NCI-H187 treated with DMSO at 0.1 percent for 48 hours (cell line): ENCODE measurements at regions not wholly inside any gene's neighbourhood (a gene's known extent, or its start where the extent isn't known, plus 50 kb on each side); places are given as distances from the start of the nearest gene placed in this dataset.
"Not testable (repeated sequence)": the region's sequence is repeated elsewhere in the genome, so short reads cannot be mapped to it uniquely, and the experiment has no call there.

Source experiments
- DNase-seq: peaks from one replicate; lab custom pipeline; 2025; lab: John Stamatoyannopoulos, UW

DNA sequence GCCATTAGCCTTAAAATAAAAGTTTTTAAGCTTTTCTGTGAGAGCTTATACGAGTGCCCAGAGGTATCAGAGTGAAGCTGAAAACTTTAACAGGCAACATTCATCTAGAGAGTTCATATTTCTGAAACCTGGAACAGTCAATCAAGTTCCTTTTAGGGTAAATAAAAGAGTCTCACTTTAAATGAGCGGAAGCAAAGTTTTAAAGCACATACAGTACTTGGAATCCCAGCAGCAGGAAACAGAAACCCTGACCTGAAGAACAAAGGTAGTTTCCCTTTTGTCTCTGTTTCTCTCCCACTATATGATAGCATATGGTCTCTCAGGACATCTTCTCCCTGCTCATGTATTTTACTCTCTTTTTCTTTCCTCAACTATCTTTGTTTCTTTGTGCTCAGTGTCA is 153.0 kb downstream of the ASB9 start:
- DNase-seq, result no peak

GRCh38 chrX:15114743-15115566 is 154.9 kb downstream of the ASB9 start:
- no peak for DNase-seq

DNA sequence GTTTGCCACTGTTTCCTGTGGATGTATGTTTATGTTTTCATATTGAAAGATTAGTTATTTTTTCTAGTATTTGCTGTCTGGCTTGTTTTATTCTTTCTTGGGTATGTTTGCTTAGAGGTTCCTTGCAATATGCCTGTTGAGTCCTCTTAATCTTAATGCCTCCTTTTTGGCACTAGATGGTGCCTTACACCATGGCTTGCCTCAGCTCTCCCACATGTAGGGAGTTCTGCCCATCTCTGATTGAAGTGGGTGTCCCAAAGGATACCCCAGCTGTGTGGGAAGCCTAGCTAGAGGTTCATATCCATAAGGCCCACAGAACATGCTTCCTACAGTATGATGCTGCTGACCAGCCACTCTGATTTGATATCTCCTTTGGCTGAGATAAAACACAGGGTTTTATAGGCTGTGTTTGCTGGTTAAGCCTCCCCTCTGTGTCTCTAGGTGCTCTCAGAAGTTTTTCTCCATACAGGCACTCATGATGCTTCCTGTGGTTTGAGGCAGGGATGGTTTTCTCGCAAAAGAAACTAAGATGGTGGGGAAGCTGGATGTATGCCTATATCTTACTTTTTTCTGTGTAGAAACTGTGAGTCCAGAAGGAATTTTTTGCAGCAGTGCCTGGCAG is 162.4 kb downstream of the ASB9 start:
- DNase-seq, result no peak

DNA sequence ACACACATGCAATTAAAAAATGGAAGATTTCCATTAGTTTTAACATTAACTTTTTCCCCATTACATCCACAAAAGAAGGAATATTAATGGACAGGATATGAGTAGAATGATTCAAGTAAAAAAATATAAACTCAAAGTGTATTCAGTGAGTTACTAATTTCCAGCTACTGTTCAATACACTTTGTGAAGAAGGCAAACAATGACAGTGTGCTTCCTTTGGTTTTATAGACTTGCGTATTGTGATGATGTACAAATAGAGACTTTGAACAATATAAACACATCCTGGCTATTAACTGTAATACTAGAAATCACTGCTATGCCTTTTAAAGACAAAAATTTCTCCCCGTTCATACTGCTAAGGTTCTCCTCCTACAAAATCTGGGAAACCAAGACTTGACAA is 171.4 kb downstream of the ASB9 start:
- no peak for DNase-seq

DNA sequence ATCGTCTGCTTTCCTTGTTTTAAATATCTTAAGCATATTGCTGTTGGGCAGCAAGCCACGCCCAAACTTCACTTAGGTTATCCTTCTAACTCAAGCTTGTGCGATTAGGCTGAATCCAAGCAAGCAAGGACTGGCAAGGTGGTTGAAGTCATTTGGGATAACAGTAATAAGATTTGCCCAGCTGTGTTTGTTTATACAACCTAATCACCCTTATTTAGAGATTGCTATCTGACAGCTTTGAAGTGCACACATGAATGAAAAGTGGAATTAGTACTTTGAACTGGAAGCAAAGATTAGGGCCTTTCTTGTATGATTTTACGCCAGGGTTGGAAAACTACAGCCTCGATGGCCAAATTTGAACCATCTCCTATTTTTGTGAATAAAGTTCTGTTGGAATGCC is 182.1 kb downstream of the ASB9 start:
- DNase-seq, result no peak

DNA sequence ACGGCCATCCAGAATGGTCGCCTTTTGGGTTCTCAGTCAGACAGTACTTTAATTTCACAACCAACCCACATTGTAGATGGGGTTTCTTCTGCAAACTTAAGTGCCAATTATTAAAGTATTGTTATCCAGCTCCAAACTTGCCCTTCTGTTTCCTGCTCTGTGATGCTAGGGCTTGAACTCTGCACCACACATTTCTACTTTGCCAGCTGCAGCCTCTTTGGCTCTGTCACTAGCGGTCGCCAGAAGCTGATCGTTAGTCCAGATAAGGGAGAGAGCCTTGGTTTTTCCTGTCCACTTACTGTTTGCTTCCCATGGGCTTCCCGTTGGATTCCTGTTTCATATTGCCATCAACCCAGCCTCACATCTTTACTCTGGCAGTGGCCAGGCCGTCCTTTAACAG is 196.6 kb downstream of the ASB9 start:
- DNase-seq, result no peak

GRCh38 chrX:15072880-15073279 is 197.0 kb downstream of the ASB9 start:
- no peak for DNase-seq

DNA sequence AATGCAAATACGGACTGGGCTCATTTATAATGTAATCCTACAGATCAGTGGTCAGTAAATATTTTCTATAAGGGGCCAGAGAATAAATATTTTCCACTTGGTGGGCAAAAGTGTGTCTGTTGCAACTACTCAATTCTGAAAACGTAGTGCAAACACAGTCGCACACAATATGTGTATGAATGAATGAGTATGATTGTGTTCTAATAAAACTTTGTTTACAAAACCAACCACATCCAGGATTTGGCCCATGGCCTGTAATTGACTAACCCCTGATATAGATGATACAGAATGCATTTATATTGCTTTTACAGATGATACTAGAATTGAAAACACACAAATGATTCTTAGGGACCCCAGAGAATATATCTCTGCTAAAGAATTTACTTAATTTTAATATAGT is 197.6 kb downstream of the ASB9 start:
- no peak for DNase-seq

DNA sequence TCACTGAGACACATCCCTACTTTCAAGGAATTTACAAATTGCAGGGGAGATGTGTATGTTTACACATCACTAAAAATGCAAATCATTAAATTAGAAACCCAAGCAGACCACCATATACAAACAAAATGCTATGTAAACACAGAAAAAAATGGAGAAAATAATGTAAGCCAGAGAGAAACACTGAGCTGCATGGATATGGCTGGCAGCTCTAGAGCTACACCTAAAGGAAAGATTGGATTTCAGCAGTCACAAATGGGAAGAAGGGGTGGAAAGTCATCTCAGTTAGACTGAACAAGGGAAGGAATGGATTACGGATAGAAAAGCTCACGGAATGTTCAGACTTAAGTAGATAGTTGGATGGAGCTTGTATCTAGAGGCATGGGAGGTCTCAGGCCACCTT is 186.3 kb downstream of the MOSPD2 start:
- no peak for DNase-seq

DNA sequence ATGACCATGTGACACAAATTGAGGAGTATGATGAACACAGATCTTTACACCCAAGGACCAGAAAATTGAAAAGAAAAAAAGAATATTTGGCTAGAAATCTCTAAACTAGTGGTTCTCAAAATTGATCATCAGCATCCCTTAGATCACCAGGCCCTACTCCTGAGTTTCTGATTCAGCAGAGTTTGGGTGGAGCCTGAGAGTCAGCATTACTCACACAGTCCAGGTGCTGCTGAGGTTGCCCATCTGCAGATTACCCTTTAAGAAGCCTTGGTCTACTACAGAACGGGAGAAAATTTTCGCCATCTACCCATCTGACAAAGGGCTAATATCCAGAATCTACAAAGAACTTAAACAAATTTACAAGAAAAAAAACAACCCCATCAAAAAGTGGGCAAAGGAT is 182.8 kb downstream of the MOSPD2 start:
- DNase-seq, result no peak

GRCh38 chrX:15055146-15055930 is 182.1 kb downstream of the MOSPD2 start:
- no peak for DNase-seq

DNA sequence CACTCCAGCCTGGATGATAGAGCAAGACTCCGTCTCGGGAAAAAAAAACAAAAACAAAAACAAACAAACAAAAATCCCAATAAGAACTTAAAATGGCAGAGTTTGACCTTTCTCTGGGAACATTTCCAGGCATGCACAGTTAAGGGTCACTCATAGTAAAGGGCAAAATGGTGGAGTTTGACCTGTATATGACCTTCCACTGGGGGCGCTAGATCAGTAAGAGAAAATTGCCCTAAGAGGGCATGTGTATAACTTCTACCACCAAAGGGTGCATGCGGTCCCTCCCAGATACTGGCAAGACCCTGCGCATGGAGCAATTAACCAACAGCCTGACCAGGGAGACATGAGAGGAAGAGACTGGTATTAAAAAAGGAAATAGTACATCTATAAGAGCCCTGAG is 177.2 kb downstream of the MOSPD2 start:
- no peak for DNase-seq

- DNase-seq, result no peak
Measured at GRCh38 chrX:15043538-15043937, 170.3 kb downstream of the MOSPD2 start.

GRCh38 chrX:15033917-15034316 is 160.7 kb downstream of the MOSPD2 start:
- no peak for DNase-seq

- DNase-seq, result no peak
Measured at GRCh38 chrX:15017491-15017890, 144.3 kb downstream of the MOSPD2 start.

GRCh38 chrX:15016051-15016450 is 142.8 kb downstream of the MOSPD2 start:
- DNase-seq, result no peak

- no peak for DNase-seq
Measured at GRCh38 chrX:15014281-15014680, 141.1 kb downstream of the MOSPD2 start.

DNA sequence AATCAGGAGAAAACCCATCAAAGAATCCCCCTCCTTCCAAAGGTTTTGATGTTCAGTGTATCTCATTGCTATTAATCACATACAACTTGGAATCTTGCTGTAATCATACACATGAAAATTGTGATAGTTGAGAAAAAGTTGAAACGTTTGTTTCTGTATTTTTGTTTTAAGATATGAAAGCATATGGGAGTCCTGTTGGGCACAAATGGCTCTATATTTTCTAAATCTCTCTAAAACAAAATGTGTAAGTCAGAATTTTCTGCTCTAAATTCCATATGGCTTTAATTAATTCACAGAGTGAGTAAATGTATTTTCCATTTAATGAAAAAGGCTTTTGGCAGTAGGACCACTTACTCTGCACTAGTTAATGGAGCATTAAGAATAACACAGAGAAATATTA is 140.2 kb downstream of the MOSPD2 start:
- no peak for DNase-seq

- no peak for DNase-seq
Measured at GRCh38 chrX:14997271-14997670, 124.0 kb downstream of the MOSPD2 start.

GRCh38 chrX:14984425-14984824 is 111.2 kb downstream of the MOSPD2 start:
- not testable (repeated sequence) for DNase-seq
